GM12875 (cell line): ENCODE measurements at regions not wholly inside any gene's neighbourhood (a gene's known extent, or its start where the extent isn't known, plus 50 kb on each side); places are given as distances from the start of the nearest gene placed in this dataset.

Experiments used
- H3K4me3 ChIP-seq: one replicate; pipeline ENCODE4 v1.5.1; 2011; ENCODE audit warnings: low read depth, low read length, control low read depth
- TF ChIP-seq, protein P1 (sequence below): IDR thresholded peaks from 2 replicates; pipeline ENCODE4 v1.5.1; 2011; ENCODE audit warnings: low read depth, mild to moderate bottlenecking, control low read depth, inconsistent platforms, low read length, moderate library complexity, borderline replicate concordance; ENCODE audit not compliant: insufficient read depth

DNA sequence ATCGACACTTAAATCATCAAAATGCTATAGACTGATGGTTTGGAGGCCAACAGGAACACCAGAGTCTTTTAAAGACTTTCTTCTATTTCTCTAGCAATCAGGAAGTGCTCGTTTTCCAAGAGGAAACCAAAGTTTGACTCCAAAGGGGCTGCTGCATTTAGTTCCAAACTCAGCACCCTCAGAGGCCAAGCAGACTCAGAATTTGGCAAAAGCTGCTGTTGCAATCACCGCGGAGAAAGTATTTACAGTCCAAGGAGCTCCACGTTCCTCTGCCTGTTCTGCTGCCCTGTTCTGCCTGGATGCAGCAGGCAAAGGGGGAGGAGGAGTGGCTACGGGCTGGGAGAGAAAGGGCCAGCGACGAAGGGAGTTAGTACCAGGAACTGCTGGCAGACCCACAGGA, 325.1 kb downstream of the BCL11B start:
- TF ChIP-seq, protein P1, sequence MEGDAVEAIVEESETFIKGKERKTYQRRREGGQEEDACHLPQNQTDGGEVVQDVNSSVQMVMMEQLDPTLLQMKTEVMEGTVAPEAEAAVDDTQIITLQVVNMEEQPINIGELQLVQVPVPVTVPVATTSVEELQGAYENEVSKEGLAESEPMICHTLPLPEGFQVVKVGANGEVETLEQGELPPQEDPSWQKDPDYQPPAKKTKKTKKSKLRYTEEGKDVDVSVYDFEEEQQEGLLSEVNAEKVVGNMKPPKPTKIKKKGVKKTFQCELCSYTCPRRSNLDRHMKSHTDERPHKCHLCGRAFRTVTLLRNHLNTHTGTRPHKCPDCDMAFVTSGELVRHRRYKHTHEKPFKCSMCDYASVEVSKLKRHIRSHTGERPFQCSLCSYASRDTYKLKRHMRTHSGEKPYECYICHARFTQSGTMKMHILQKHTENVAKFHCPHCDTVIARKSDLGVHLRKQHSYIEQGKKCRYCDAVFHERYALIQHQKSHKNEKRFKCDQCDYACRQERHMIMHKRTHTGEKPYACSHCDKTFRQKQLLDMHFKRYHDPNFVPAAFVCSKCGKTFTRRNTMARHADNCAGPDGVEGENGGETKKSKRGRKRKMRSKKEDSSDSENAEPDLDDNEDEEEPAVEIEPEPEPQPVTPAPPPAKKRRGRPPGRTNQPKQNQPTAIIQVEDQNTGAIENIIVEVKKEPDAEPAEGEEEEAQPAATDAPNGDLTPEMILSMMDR, result no peak
- H3K4me3 ChIP-seq, result no peak overlapping the region

DNA sequence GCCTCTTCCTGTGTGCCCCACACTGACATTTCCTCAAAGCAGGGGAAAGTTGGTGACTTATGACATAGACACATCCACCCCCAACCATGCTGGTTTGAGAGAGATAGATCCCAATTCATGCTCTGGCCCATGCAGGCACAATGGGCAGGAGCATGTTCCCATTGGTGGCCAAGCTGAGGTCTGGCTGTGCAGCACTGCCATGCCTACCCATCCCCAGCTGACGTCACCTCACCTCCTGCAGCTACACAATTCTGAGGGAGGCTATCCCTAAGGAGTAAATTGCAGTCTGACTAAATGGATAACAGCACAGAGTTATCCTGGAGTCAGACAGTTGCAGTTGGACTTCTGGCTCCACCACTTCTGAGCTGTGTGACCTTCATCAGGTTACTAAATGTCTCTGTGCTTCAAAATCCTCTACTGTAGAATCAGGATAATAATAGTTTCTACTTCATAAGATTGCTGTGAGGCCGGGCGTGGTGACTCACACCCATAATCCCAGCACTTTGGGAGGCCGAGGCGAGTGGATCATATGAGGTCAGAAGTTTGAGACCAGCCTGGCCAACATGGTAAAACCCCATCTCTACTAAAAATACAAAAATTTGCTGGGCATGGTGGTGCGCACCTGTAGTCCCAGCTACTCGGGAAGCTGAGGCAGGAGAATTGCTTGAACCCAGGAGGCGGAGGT, 323.9 kb downstream of the BCL11B start:
- TF ChIP-seq, protein P1, result no peak
- no peak overlapping the region for H3K4me3 ChIP-seq

DNA sequence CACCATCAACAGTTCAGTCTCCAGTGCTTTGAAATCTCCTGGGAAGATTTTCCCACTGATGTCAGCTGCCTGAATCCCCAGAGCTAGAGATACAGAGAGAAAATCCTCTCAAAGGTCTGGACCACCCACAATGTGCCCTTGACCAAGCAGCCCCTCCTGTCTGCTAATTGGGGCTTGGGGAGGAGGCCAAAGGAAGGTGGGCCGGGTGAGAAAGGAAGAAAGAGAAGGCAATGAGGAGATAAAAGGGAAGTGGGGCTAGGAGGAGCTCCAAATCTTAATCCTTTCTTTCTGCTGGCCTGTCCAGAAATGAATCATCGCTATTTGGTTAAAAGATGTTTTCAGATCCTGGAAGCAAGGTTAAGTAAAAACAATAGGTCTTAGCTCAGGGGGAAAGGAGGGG, 322.9 kb downstream of the BCL11B start:
- TF ChIP-seq, protein P1, result no peak
- no peak overlapping the region for H3K4me3 ChIP-seq

DNA sequence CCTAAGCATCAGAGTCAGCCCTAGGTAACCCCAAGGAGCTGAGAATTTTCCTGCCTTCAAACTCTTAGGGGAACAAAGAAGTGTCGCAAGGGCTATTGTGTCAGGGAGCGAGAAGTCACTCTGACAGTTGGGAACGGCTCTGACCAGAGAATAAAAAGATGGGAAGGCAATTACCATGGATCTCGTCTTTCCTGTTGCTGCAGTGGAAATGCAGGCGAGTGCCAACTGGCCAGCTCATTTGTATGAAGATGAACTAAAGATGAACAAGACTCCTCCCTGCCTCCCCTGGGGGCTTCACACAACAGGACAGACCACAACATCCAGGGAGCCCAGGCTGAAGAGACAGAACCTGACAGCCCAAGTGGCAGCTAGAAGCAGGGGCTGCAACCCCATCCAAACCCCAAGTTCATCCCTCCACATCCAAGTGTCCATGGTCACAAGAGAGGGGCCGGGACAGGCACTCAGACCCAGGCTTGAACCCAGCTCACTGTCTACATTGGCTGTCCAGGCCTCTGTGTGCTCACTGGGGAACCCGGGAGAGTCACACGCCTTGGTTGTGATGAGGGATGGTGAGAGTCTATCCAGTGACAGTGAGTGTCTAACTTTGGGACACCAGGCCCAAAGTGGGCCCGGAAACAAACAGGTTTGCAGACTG, 322.4 kb downstream of the BCL11B start:
- TF ChIP-seq, protein P1, result no peak
- H3K4me3 ChIP-seq, result no peak overlapping the region

DNA sequence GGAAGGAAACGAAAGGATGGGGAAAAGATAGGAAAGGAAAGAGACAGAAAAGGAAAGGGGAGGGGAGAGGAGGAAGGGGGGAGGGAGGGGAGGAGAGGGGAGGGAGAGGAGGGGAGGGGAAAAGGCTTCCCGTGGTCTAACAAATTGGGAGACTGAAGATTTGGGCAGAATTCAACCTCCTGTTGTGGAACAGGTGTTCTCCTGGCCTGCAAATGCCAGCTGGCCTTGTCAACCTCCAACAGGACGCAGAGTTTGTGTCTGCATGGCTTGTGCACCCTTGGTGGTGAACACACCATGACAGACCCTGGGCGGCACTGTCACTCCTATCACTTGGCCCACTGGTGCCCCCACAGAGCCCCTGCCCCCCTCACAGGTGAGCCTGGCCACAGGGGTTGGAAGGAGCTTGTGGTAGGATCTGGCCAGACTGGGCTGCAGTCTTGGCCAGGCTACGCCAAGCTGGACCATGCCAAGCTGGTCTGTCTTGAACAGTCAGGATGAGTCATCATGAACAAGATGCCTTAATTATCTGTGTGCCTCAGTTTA, 321.6 kb downstream of the BCL11B start:
- TF ChIP-seq, protein P1, result no peak
- H3K4me3 ChIP-seq, result no peak overlapping the region

DNA sequence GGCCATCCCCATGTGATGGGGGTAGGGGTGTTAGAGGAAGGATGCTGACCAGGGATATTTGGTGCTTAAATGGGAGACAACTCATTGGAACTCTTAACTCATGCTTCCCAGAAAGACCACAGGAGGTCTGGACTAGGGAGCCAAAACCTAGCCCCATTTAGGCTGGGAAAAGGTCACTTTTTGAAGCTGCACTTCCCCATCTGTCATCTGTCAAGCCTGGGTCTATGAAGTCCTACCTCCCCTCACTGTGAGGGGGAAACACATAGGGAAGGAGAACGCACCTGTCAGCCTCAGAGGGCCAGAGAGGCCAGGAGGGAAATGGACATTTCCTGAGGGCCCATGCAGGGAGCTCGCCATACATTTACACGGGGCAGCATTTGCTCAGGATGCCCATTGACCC, 321.0 kb downstream of the BCL11B start:
- H3K4me3 ChIP-seq, result no peak overlapping the region
- TF ChIP-seq, protein P1, result no peak
